ENCODE measurements at regions not wholly inside any gene's neighbourhood (a gene's known extent, or its start where the extent isn't known, plus 50 kb on each side); places are given as distances from the start of the nearest gene placed in this dataset.

DNA sequence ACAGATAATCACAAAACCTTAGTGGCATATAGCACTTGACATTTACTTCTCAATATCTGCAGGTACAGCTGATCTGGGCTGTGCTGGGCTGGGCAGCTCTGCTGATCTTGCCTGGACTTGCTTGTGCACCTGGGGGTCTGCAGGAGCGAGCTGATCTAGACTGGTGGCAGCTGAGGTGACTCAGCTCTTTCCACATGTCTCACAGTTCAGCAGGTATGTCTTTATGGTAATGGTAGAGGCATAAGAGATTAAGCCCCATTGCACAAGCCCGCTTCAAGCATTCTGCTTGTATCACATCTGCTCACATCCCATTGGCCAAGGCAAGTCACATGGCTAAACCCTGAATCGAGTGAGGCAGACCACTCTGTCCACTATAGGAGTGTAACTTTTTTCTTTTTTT lies 506.7 kb downstream of the BCOR start:
- Mint-ChIP-seq H3K36me3 (ENCODE audit: low read depth) (no peaks in the 10 kb centered on the region), H3K9me3 (no peaks in the 10 kb centered on the region), H3K4me3 (no peak overlapping the region), H3K4me1 (ENCODE audit: low read depth) (no peaks in the 10 kb centered on the region), H3K27me3 (no peaks in the 10 kb centered on the region), H3K27ac (no peak overlapping the region)
- intact Hi-C loops (cut with micrococcal nuclease) = no loop called here

DNA sequence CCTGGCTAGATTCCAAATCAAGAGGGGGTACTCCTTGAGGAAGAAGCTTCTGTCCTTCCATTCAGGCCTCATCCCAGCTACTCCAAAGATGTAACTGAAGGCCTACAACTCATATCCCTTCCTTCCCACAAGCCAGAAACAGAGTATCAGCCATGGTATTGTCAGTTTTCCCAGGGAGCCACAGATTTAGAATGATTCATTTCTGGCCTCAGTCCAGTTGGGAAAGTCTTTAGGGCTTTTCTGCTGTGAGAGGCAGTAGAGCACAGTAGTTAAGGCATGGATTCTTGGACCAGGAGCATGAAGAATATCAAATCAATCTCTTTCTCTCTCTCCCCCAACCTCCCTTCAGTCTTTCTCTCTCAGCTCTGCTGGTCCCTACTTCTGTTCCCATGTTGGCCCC lies 505.0 kb downstream of the BCOR start:
- H3K4me3 Mint-ChIP-seq = no peak overlapping the region
- H3K4me1 Mint-ChIP-seq (ENCODE audit: low read depth) = no peaks in the 10 kb centered on the region
- no peak overlapping the region for H3K27ac Mint-ChIP-seq
- intact Hi-C loops (cut with micrococcal nuclease) = no loop called here
- no peaks in the 10 kb centered on the region for H3K27me3 Mint-ChIP-seq
- no peaks in the 10 kb centered on the region for H3K36me3 Mint-ChIP-seq (ENCODE audit: low read depth)
- H3K9me3 Mint-ChIP-seq = no peaks in the 10 kb centered on the region

DNA sequence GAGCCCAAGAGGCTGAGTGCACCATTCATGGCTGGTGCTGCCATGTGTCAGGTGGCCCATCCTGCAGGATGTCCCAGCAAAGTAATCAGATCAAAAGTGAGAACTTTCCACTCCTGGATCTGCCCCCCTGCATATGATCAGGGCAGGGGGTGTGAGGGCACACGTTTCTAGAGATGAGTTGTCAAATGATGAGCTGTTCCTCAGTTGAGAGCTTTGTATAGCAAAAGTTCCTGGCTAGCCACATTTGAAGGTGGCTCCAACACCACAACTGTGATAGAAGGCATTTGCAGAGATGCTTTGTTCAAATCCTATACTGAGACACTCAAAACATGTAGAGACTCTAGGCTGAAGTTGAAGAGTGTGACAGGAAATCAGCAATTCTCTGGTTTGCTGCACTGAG lies 501.8 kb downstream of the BCOR start:
- Mint-ChIP-seq H3K27ac (no peak overlapping the region), H3K4me1 (ENCODE audit: low read depth) (no peaks in the 10 kb centered on the region), H3K4me3 (no peak overlapping the region), H3K36me3 (ENCODE audit: low read depth) (no peaks in the 10 kb centered on the region), H3K27me3 (no peaks in the 10 kb centered on the region), H3K9me3 (no peaks in the 10 kb centered on the region)
- intact Hi-C loops (cut with micrococcal nuclease) = no loop called here

DNA sequence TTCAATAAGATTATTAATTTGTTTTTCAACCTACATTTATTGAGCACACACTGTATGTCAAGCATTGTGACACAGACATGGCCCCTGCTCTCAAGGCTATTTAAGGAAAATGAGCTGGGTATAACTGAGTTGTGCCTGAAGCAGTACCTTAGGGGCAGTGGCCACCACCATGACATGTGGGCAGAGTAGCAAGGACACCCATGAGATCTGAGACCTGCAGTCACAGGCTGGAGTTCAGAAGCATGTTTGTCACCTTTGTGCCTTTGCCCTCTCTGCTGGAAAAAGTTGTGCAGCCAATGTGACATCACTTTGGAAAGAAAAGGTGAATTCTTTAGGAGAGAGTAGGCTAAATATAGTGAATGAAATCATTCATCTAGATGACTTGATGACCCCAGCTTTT lies 501.3 kb downstream of the BCOR start:
- no peak overlapping the region for H3K4me3 Mint-ChIP-seq
- H3K27ac Mint-ChIP-seq = no peak overlapping the region
- H3K4me1 Mint-ChIP-seq (ENCODE audit: low read depth) = no peaks in the 10 kb centered on the region
- no peaks in the 10 kb centered on the region for H3K36me3 Mint-ChIP-seq (ENCODE audit: low read depth)
- no peaks in the 10 kb centered on the region for H3K27me3 Mint-ChIP-seq
- intact Hi-C loops (cut with micrococcal nuclease) = no loop called here
- H3K9me3 Mint-ChIP-seq = no peaks in the 10 kb centered on the region

DNA sequence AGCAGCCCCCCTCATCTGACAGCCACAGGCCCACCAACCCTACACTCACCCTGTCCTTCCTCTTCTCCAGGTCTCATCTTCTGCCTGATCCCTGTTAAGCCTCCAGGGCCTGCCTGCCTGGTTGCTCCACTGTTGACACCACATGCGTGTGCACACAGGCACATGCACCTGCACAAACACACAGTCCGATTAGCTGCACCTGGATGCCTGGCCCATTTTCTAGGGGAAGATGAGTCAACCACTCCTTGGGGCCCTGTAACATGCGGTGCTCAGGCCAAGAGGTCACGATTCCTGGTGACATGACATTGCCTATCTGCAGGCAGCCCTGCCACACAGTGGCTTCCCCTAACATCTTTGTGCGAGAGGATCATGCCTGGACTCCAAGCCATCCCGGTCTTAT lies 498.4 kb downstream of the BCOR start:
- intact Hi-C loops (cut with micrococcal nuclease) = no loop called here
- Mint-ChIP-seq H3K27ac (no peak overlapping the region), H3K27me3 (peaks cover 2% of the 10 kb centered on the region), H3K4me3 (no peak overlapping the region), H3K4me1 (ENCODE audit: low read depth) (no peaks in the 10 kb centered on the region), H3K9me3 (no peaks in the 10 kb centered on the region), H3K36me3 (ENCODE audit: low read depth) (no peaks in the 10 kb centered on the region)

DNA sequence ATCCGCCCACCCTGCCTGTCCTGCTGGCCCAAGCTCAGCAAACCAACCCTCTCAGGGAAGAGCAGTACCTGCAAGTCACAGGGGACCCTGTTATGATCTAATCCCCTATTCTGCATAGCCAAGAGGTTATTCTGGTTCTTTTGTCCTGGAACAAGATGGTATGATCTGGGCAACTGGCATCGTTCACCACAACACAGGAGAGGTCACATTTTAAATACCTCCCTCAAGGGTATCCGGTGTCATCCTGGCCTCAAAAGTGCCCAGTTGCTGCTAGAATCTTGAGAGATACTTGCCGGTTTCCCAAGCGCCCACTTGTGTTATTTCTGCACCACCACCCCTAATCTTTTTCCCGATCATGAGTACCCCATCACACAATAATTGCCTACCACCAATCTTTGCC lies 497.5 kb downstream of the BCOR start:
- H3K4me1 Mint-ChIP-seq (ENCODE audit: low read depth) = no peaks in the 10 kb centered on the region
- no peak overlapping the region for H3K4me3 Mint-ChIP-seq
- H3K27me3 Mint-ChIP-seq = peaks cover 5% of the 10 kb centered on the region
- H3K9me3 Mint-ChIP-seq = no peaks in the 10 kb centered on the region
- intact Hi-C loops (cut with micrococcal nuclease) = no loop called here
- H3K36me3 Mint-ChIP-seq (ENCODE audit: low read depth) = no peaks in the 10 kb centered on the region
- H3K27ac Mint-ChIP-seq = no peak overlapping the region

DNA sequence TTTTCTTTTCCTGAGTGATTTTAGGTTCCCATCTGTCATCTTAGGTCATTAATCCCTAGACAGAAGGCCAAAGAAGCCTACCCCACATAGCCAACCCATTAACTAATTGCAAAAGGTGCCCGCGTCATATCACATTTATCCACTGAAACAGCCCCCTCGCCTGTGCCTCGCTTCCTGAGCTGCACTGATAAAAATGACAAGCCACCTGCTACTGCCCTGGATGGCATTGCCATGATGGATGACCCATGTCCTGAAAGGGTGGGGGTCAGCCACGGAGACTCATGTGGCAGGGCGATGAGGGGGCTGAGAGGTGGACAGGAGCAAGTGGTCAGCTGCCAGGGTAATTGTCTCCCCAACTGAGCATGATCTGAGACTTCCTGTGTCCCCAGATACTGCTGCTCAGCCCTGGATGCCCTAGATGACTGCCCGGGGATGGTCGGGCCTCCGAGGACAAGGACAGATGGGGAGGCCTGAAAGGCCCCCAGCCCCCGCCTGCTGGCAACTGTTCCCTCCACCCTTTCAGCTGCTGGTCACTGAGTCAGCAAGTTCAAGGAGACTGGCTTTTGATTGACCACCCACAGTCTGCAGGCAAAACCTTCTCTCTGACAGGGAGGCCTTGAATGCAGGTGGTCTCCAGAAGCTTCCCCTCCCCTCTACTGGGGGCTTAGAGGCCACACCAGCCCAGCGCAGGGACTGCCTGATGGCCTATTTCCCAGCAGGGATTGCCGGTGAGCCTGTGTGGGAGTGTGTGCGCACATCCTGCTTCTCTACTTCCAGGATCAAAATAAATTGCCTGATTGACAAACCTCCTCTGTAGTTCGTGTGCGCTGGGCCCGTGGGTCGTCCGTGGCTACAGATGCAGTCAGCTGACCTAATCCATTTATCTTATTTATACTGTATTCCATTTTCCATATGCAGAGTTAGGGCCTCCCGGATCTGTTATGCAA lies 496.3 kb downstream of the BCOR start:
- H3K36me3 Mint-ChIP-seq (ENCODE audit: low read depth) = no peaks in the 10 kb centered on the region
- no peak overlapping the region for H3K27ac Mint-ChIP-seq
- H3K4me1 Mint-ChIP-seq (ENCODE audit: low read depth) = no peaks in the 10 kb centered on the region
- H3K9me3 Mint-ChIP-seq = no peaks in the 10 kb centered on the region
- intact Hi-C loops (cut with micrococcal nuclease) = no loop called here
- H3K27me3 Mint-ChIP-seq = peaks cover 5% of the 10 kb centered on the region
- H3K4me3 Mint-ChIP-seq = no peak overlapping the region

DNA sequence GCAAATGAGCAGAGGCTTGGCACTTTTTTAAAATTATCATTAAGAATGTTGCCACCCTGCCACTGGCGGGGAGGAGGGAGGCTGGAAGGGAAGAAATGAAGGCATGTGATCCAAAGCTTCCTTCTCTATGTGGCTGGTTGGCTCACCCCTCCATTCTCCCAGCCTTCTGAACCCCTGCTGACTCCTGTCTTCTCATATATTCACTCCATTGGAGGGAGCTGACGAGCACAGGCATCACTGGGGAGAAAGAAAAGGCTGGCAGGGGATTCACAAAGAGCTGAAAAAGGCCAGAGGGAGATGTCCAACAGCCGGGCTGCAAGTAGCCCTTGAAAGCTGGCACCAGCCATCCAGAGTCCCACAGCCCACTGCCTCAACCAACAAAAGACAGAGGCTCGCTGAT lies 495.6 kb downstream of the BCOR start:
- Mint-ChIP-seq H3K36me3 (ENCODE audit: low read depth) (no peaks in the 10 kb centered on the region), H3K27ac (no peak overlapping the region), H3K27me3 (peaks cover 5% of the 10 kb centered on the region), H3K4me3 (no peak overlapping the region), H3K4me1 (ENCODE audit: low read depth) (no peaks in the 10 kb centered on the region), H3K9me3 (no peaks in the 10 kb centered on the region)
- intact Hi-C loops (cut with micrococcal nuclease) = no loop called here

DNA sequence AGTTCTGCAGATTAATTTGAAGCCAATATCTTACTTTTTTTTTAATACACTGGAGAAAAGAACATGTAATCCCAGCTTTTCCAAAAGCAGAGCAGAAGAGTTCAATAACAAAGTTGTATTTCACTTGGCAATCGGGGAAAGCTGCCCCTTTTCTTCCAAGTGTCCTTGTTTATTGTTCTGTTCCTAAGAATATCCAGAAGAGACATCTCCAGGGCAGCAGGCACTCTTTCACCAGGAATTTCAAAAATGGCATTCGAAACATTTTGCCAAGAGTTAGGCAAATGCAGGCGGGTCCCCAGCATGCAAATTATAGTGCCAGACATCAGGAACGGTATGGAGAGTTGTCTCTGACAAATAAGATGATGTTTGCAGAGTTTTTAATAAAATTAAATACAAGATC lies 494.5 kb downstream of the BCOR start:
- Mint-ChIP-seq H3K27me3 (peaks cover 5% of the 10 kb centered on the region), H3K27ac (no peak overlapping the region), H3K9me3 (no peaks in the 10 kb centered on the region), H3K36me3 (ENCODE audit: low read depth) (no peaks in the 10 kb centered on the region), H3K4me1 (ENCODE audit: low read depth) (no peaks in the 10 kb centered on the region), H3K4me3 (no peak overlapping the region)
- intact Hi-C loops (cut with micrococcal nuclease) = no loop called here

DNA sequence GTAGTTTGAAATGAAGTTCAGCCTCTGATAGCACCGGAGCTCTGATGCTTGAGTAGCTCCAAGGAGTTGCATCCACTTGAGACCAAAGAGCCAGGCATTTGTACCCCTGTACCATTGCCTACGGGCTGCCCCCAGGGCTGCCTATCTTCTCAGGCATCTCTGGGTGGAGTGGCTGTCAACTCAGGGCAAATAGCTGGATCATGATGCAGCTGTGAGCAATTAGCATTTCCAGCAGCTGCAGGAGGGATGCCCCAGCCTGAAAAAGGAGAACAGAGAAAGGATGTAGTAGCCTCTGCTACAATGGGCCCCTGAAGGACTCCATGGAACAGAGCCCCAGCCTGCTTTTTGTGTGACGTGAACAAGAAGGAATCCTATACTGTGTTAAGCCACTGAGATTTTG lies 492.6 kb downstream of the BCOR start:
- Mint-ChIP-seq H3K9me3 (no peaks in the 10 kb centered on the region), H3K36me3 (ENCODE audit: low read depth) (no peaks in the 10 kb centered on the region), H3K27ac (no peak overlapping the region), H3K27me3 (peaks cover 5% of the 10 kb centered on the region), H3K4me3 (no peak overlapping the region), H3K4me1 (ENCODE audit: low read depth) (no peaks in the 10 kb centered on the region)
- intact Hi-C loops (cut with micrococcal nuclease) = no loop called here

DNA sequence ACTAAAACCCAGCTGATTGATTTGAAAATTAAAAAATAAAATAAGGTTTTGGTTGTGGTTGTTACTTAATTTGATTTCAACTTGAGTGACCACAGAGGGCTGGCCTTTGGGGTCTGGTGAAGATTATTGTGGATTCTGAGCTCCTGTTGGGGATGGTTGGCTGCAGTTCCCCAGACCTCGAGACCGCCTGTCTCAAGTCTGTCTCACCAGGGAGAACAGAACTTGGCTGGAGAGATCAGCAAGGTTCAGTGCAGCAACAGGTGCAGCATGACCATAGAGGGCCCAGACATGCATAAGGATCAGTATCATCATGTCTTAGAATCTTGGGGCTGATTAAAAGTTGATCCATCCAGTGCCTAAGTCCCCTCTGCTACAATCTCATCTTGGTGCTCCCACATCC lies 491.9 kb downstream of the BCOR start:
- no peaks in the 10 kb centered on the region for H3K36me3 Mint-ChIP-seq (ENCODE audit: low read depth)
- no peak overlapping the region for H3K27ac Mint-ChIP-seq
- no peaks in the 10 kb centered on the region for H3K9me3 Mint-ChIP-seq
- intact Hi-C loops (cut with micrococcal nuclease) = no loop called here
- H3K4me3 Mint-ChIP-seq = no peak overlapping the region
- H3K4me1 Mint-ChIP-seq (ENCODE audit: low read depth) = no peaks in the 10 kb centered on the region
- peaks cover 7% of the 10 kb centered on the region for H3K27me3 Mint-ChIP-seq

DNA sequence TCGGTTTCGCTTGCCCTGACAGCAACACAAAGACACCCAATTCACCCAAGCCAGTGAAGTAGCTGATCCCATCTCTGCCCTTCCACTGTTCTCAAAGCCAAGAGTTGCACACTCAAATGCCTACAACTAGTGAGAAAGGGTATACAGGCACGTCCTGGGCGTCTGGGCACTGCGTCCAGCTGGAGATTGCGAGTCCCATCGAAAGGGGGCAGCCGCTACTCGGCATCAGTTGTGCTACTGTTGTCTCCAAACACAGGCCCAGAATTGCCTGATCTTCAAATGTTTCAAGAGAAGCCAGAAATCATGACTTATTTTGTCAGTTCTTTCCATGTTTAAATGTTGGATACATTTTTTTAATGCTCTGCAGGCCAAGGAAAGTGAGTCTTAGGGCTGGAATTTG lies 487.8 kb downstream of the BCOR start:
- intact Hi-C loops (cut with micrococcal nuclease) = no loop called here
- Mint-ChIP-seq H3K27ac (no peak overlapping the region), H3K4me3 (no peak overlapping the region), H3K27me3 (peaks cover 33% of the 10 kb centered on the region), H3K4me1 (ENCODE audit: low read depth) (peaks cover 14% of the 10 kb centered on the region), H3K36me3 (ENCODE audit: low read depth) (no peaks in the 10 kb centered on the region), H3K9me3 (no peaks in the 10 kb centered on the region)

DNA sequence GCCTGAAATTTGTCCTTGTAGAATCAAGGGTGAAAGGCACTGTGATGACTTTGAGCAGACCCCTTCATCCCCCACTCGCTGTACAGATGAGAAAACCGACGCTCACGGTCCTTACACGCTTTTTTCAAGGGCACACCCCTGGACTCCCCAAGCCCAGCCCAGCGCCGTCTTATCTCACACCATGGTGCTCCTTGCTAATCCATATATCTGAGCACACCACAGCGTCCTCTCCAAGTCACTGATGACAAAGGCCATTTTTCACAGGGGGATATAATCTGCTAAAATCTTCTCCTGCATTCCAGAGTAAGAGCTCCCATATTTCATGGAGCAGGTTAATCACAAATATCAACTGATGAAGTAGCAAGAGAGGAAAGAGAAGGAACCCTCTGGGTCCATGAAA lies 486.3 kb downstream of the BCOR start:
- H3K27me3 Mint-ChIP-seq = peaks cover 38% of the 10 kb centered on the region
- no peaks in the 10 kb centered on the region for H3K36me3 Mint-ChIP-seq (ENCODE audit: low read depth)
- intact Hi-C loops (cut with micrococcal nuclease) = no loop called here
- peaks cover 14% of the 10 kb centered on the region for H3K4me1 Mint-ChIP-seq (ENCODE audit: low read depth)
- no peak overlapping the region for H3K27ac Mint-ChIP-seq
- no peak overlapping the region for H3K4me3 Mint-ChIP-seq
- H3K9me3 Mint-ChIP-seq = no peaks in the 10 kb centered on the region

DNA sequence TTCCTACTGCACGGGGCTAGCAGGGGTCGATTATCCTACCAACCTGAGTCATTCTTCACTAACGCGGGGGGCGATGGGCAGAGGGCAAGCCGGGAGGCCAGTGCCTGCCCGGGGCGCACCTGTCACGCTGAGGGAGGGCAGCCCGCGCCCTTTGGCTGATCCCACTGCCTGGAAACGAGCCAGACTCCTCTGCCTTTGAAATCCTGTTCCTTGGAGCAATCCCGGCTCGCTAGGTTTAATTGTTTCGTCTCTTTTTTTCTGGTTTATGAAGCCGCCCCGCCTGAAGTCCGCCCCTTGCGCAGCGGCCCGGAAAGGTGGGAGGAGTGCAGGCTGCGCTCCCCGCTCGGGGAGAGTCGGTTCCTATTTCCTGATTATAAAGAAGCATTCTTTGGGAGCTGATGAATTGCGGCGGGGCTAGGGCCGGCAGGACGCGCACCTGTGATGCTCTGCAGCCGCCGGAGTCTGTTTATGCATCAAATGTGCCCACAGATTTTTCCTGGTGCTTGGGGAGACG lies 484.2 kb downstream of the BCOR start:
- Mint-ChIP-seq H3K27me3 (peaks cover 48% of the 10 kb centered on the region), H3K9me3 (no peaks in the 10 kb centered on the region), H3K27ac (peak overlapping the region; percentile 21), H3K36me3 (ENCODE audit: low read depth) (no peaks in the 10 kb centered on the region), H3K4me3 (peak overlapping the region; percentile 55), H3K4me1 (ENCODE audit: low read depth) (peaks cover 14% of the 10 kb centered on the region)
- intact Hi-C loops (cut with micrococcal nuclease) = no loop called here
